ENCODE measurements at regions not wholly inside any gene's neighbourhood (a gene's known extent, or its start where the extent isn't known, plus 50 kb on each side); places are given as distances from the start of the nearest gene placed in this dataset.

GRCh38 chr5:108521841-108522506 is 140.1 kb upstream of the FBXL17 start:
- TF ChIP-seq CTCF (IDR thresholded peaks at IDR 0.05) = peak; percentile 82

GRCh38 chr5:108521011-108521700 is 139.3 kb upstream of the FBXL17 start:
- no peak for TF ChIP-seq CTCF (IDR thresholded peaks at IDR 0.05)

- TF ChIP-seq CTCF (IDR thresholded peaks at IDR 0.05) = no peak
These were observed 134.9 kb upstream of the FBXL17 start for GRCh38 chr5:108516785-108517184.

- no peak for TF ChIP-seq CTCF (IDR thresholded peaks at IDR 0.05)
These were observed 133.7 kb upstream of the FBXL17 start for GRCh38 chr5:108515517-108516105.

- TF ChIP-seq CTCF (IDR thresholded peaks at IDR 0.05) = no peak
These were observed 127.1 kb upstream of the FBXL17 start for GRCh38 chr5:108508979-108509378.

GRCh38 chr5:108507631-108508030 is 125.7 kb upstream of the FBXL17 start:
- TF ChIP-seq CTCF (IDR thresholded peaks at IDR 0.05) = no peak

- TF ChIP-seq CTCF (IDR thresholded peaks at IDR 0.05) = no peak
These were observed 123.7 kb upstream of the FBXL17 start for GRCh38 chr5:108505608-108506007.

Measured in LNCAP (cell line).